MM.1S (cell line): ENCODE measurements at regions not wholly inside any gene's neighbourhood (a gene's known extent, or its start where the extent isn't known, plus 50 kb on each side); places are given as distances from the start of the nearest gene placed in this dataset.

ENCODE experiments used
- DNase-seq: peaks from one replicate; pipeline ENCODE4 v3.0.0-alpha.2; 2015
- H2AFZ ChIP-seq: fragments of 300-600 bp; sonication (generic); 2 replicates; pipeline ENCODE4 v1.6.0; 2016; ENCODE audit warnings: antibody characterized with exemption, low read length
- H3F3A ChIP-seq: fragments of 300-600 bp; sonication (generic); 2 replicates; pipeline ENCODE4 v1.6.1; 2016; ENCODE audit warnings: mild to moderate bottlenecking, antibody characterized with exemption, low read length, moderate library complexity, mixed read lengths; ENCODE audit not compliant: insufficient read depth
- H3K27ac ChIP-seq: fragments of 300-600 bp; sonication (generic); 2 replicates; pipeline ENCODE4 v1.5.1; 2016; ENCODE audit warnings: mild to moderate bottlenecking, low read length
- H3K27me3 ChIP-seq: fragments of 300-600 bp; sonication (generic); replicated peaks from 2 replicates; pipeline ENCODE4 v1.6.0; 2016; ENCODE audit warnings: low read length; ENCODE audit not compliant: insufficient read depth
- H3K36me3 ChIP-seq: fragments of 300-600 bp; sonication (generic); replicated peaks from 2 replicates; pipeline ENCODE4 v1.6.1; 2016; ENCODE audit warnings: mild to moderate bottlenecking, low read length, mixed read lengths; ENCODE audit not compliant: insufficient read depth
- H3K4me1 ChIP-seq: fragments of 300-600 bp; sonication (generic); 2 replicates; pipeline ENCODE4 v1.6.1; 2016; ENCODE audit warnings: low read length, mixed read lengths
- H3K4me2 ChIP-seq: fragments of 300-600 bp; sonication (generic); 2 replicates; pipeline ENCODE4 v1.6.0; 2016; ENCODE audit warnings: low read depth, low read length
- H3K4me3 ChIP-seq: fragments of 300-600 bp; sonication (generic); 2 replicates; pipeline ENCODE4 v1.5.1; 2016; ENCODE audit warnings: low read length, mixed read lengths
- H3K79me2 ChIP-seq: fragments of 300-600 bp; sonication (generic); 2 replicates; pipeline ENCODE4 v1.6.1; 2016; ENCODE audit warnings: mixed run types, low read length, mixed read lengths
- H3K9ac ChIP-seq: fragments of 300-600 bp; sonication (generic); 2 replicates; pipeline ENCODE4 v1.6.1; 2016; ENCODE audit warnings: low read length, mixed read lengths
- H3K9me2 ChIP-seq: fragments of 300-600 bp; sonication (generic); replicated peaks from 2 replicates; pipeline ENCODE4 v1.6.1; 2016; ENCODE audit warnings: mild to moderate bottlenecking, low read length, mixed read lengths; ENCODE audit not compliant: insufficient read depth
- H3K9me3 ChIP-seq: fragments of 300-600 bp; sonication (generic); replicated peaks from 2 replicates; pipeline ENCODE4 v1.6.1; 2016; ENCODE audit warnings: mild to moderate bottlenecking, low read length, mixed read lengths; ENCODE audit not compliant: insufficient read depth
- H4K20me1 ChIP-seq: fragments of 300-600 bp; sonication (generic); 2 replicates; pipeline ENCODE4 v1.6.1; 2016; ENCODE audit warnings: mild to moderate bottlenecking, low read length, moderate library complexity, mixed read lengths; ENCODE audit not compliant: insufficient read depth
- EZH2 ChIP-seq: fragments of 300-600 bp; sonication (generic); optimal IDR thresholded peaks from 2 replicates; pipeline ENCODE3; 2017; ENCODE audit warnings: low read depth, mild to moderate bottlenecking, antibody characterized with exemption, low read length, mixed read lengths
- EZH2phosphoT487 ChIP-seq: fragments of 300-600 bp; sonication (generic); IDR thresholded peaks from 2 replicates; pipeline ENCODE4 v1.6.1; 2018; ENCODE audit warnings: antibody characterized with exemption, low read length
- TF ChIP-seq, protein P1 (sequence below): fragments of 300-600 bp; sonication (generic); IDR thresholded peaks from 2 replicates; pipeline ENCODE4 v1.5.1; 2016; ENCODE audit warnings: antibody characterized with exemption, low read length, mixed read lengths

DNA sequence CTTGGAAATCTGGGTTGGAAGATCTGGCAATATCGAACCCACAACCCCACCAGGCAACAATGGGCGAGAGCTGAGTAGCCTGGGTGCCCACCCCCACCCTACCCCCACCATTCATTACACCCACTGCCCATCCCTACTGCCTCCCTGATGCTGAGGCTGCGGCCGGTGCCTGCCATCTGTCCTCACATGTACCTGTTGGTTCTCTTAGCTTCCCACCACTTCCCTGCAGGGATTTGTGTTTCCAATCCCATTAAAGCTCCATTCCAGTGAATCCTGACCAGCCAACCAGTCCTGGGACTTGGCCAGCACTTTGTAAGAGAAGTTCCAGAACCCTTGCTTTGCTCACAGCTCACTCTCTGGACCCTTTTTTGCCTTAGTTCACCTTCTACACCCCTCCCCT, 163.0 kb upstream of the SH3BP4 start:
- no peaks in the 10 kb centered on the region for H3F3A ChIP-seq
- no peak overlapping the region for H3K4me3 ChIP-seq
- H3K27me3 ChIP-seq, result no peaks in the 10 kb centered on the region
- TF ChIP-seq EZH2, result no peak
- TF ChIP-seq EZH2phosphoT487, result no peak
- TF ChIP-seq, protein P1, sequence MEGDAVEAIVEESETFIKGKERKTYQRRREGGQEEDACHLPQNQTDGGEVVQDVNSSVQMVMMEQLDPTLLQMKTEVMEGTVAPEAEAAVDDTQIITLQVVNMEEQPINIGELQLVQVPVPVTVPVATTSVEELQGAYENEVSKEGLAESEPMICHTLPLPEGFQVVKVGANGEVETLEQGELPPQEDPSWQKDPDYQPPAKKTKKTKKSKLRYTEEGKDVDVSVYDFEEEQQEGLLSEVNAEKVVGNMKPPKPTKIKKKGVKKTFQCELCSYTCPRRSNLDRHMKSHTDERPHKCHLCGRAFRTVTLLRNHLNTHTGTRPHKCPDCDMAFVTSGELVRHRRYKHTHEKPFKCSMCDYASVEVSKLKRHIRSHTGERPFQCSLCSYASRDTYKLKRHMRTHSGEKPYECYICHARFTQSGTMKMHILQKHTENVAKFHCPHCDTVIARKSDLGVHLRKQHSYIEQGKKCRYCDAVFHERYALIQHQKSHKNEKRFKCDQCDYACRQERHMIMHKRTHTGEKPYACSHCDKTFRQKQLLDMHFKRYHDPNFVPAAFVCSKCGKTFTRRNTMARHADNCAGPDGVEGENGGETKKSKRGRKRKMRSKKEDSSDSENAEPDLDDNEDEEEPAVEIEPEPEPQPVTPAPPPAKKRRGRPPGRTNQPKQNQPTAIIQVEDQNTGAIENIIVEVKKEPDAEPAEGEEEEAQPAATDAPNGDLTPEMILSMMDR, result no peak
- no peak for DNase-seq
- no peaks in the 10 kb centered on the region for H3K9me2 ChIP-seq
- H3K79me2 ChIP-seq, result no peaks in the 10 kb centered on the region
- H3K4me2 ChIP-seq, result no peak overlapping the region
- no peaks in the 10 kb centered on the region for H3K36me3 ChIP-seq
- no peaks in the 10 kb centered on the region for H3K4me1 ChIP-seq
- no peak overlapping the region for H3K9ac ChIP-seq
- no peaks in the 10 kb centered on the region for H3K9me3 ChIP-seq
- no peak overlapping the region for H3K27ac ChIP-seq
- no peak overlapping the region for H2AFZ ChIP-seq
- H4K20me1 ChIP-seq, result no peaks in the 10 kb centered on the region

DNA sequence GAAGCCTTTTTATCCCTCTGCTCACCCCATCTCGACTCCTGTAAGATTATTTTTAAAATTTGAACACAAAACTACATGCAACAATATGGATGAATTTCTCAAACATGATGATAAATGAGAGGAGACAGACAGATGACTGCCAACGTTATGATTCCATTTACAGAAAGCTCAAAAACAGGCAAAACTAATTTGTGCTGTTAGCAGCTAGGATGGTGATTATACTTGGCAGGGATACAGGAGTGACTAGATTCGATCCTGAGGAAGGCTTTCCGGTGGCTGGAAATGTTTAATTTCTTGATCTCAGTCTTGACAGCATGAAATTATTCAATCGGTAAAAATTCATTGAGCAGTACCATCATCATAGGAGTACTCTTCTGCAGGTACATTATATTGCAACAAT, 163.4 kb upstream of the SH3BP4 start:
- no peak overlapping the region for H3K4me3 ChIP-seq
- no peak overlapping the region for H3K9ac ChIP-seq
- H3K36me3 ChIP-seq, result no peaks in the 10 kb centered on the region
- H3K79me2 ChIP-seq, result no peaks in the 10 kb centered on the region
- H3K4me1 ChIP-seq, result no peaks in the 10 kb centered on the region
- DNase-seq, result no peak
- H3K27ac ChIP-seq, result no peak overlapping the region
- H3F3A ChIP-seq, result no peaks in the 10 kb centered on the region
- H3K27me3 ChIP-seq, result no peaks in the 10 kb centered on the region
- H2AFZ ChIP-seq, result no peak overlapping the region
- H3K4me2 ChIP-seq, result no peak overlapping the region
- no peaks in the 10 kb centered on the region for H4K20me1 ChIP-seq
- H3K9me3 ChIP-seq, result no peaks in the 10 kb centered on the region
- H3K9me2 ChIP-seq, result no peaks in the 10 kb centered on the region
- TF ChIP-seq, protein P1, result no peak
- TF ChIP-seq EZH2 (no peak), EZH2phosphoT487 (no peak)

- no peak overlapping the region for H3K4me2 ChIP-seq
- DNase-seq, result no peak
- H3K9me2 ChIP-seq, result no peaks in the 10 kb centered on the region
- no peaks in the 10 kb centered on the region for H3K36me3 ChIP-seq
- no peak overlapping the region for H3K27ac ChIP-seq
- H3K4me3 ChIP-seq, result no peak overlapping the region
- H4K20me1 ChIP-seq, result no peaks in the 10 kb centered on the region
- H3K27me3 ChIP-seq, result no peaks in the 10 kb centered on the region
- no peaks in the 10 kb centered on the region for H3K4me1 ChIP-seq
- H2AFZ ChIP-seq, result no peak overlapping the region
- H3F3A ChIP-seq, result no peaks in the 10 kb centered on the region
- H3K9me3 ChIP-seq, result no peaks in the 10 kb centered on the region
- no peak for TF ChIP-seq EZH2phosphoT487
- TF ChIP-seq, protein P1, result no peak
- no peak for TF ChIP-seq EZH2
- no peaks in the 10 kb centered on the region for H3K79me2 ChIP-seq
- H3K9ac ChIP-seq, result no peak overlapping the region
Measured at GRCh38 chr2:234787114-234787513, 164.7 kb upstream of the SH3BP4 start.
